AG04450 (cell line): ENCODE measurements at regions not wholly inside any gene's neighbourhood (a gene's known extent, or its start where the extent isn't known, plus 50 kb on each side); places are given as distances from the start of the nearest gene placed in this dataset.

ENCODE experiments used
- CTCF ChIA-PET: fragments of 300-600, 350-600 bp; formaldehyde crosslinking; extraction: SDS; loops from one replicate; lab custom pipeline; 2022; ENCODE audit warnings: antibody characterized with exemption, inconsistent platforms; lab: Charles Lee
- POLR2A ChIA-PET: fragments of 350-600 bp; formaldehyde crosslinking; extraction: SDS; loops from one replicate; lab custom pipeline; 2021; ENCODE audit warnings: antibody characterized with exemption, inconsistent platforms; lab: Yijun Ruan, JAX
- DNase-seq: peaks from one replicate; pipeline ENCODE4 v3.0.0-alpha.2; 2011; ENCODE audit warnings: low read depth, low spot score
- H3K27ac ChIP-seq: one replicate; pipeline ENCODE4 v1.5.1; 2012; ENCODE audit warnings: low read depth, low read length, control low read depth
- H3K27me3 ChIP-seq: one replicate; pipeline ENCODE4 v1.6.0; 2012; ENCODE audit warnings: low read length; ENCODE audit not compliant: control insufficient read depth, insufficient read depth
- H3K4me3 ChIP-seq: 2 replicates; pipeline ENCODE4 v1.5.1; 2011; ENCODE audit warnings: mild to moderate bottlenecking, low read depth, low read length, control low read depth
- H3K9me3 ChIP-seq: 2 replicates; pipeline ENCODE4 v1.5.1; 2012; ENCODE audit warnings: low read length; ENCODE audit not compliant: control insufficient read depth, insufficient read depth
- CTCF ChIP-seq: IDR thresholded peaks from 2 replicates; pipeline ENCODE4 v1.5.1; 2011; ENCODE audit warnings: low read depth, low read length, control low read depth, inconsistent platforms

DNA sequence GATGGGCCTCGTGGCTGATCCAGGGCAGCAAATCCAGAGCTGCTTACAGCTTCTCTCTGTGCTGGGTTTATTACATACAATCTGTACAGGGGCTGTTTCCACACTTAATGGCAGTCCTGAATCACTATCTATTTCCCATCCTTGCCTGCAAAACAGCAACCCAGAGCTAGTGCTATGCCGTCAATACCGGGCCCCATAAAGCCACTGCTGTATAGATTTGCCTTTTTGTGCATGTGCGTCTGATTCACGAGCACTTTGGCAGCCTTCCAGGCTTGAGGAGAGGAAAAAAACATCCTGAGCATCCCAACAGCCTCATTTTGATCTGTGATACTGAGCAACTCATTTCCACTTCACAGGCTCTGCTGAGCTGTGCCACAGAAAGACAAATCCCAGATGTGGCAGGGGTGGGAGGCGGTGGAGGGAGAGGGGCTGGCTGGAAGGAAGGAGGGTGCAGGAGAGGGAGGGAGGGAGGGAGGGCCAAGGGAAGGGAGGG is 65.2 kb upstream of the TARBP1 start:
- Histone ChIP-seq H3K4me3 (no peak overlapping the region), H3K27me3 (no peaks in the 10 kb centered on the region), H3K9me3 (no peaks in the 10 kb centered on the region), H3K27ac (peak overlapping the region; percentile 93)
- ChIA-PET CTCF (interaction anchor here (0.9 to 1.4 kb wide), 6 partner anchors 9 to 57 kb away, joined by 3 to 6 read pairs (median 4); no protein-coding TSS in a partner anchor), POLR2A (interaction anchor here (0.9 to 2.7 kb wide), 7 partner anchors 8 to 61 kb away, joined by 3 to 10 read pairs (median 5); no protein-coding TSS in a partner anchor)
- TF ChIP-seq CTCF: no peak
- DNase-seq: peak; percentile 96

DNA sequence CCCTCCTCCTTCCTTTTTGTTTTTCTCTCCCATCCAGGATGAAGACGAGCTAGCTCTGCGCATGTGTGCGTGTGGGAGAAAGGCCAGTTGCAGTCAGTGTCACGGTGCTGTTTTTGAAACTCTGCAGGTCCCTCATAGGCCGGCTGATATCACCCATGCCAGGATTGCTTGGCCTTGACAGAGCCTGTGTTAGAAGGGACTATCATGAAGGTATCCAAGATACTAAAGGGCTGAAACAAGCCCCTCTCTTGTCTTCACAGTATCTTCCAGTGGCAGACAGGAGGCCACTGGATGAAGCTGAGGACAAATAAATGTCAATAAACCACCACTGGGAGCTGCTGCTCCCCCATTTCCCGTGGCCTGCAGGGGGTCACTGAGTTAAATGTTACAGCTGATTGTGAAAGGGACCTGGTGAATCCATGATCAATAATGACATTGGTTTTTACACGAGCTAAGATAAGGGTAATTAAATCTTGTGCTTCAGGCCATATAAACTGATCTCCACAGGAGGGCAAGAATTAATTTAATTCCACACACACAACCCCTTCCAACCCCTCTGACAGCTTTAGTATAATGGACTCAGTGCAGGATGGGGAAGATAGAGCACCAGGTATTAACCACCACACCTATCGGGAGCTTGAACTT is 64.6 kb upstream of the TARBP1 start:
- ChIA-PET POLR2A (interaction anchor here (0.9 to 2.7 kb wide), 6 partner anchors 8 to 61 kb away, joined by 3 to 10 read pairs (median 4); no protein-coding TSS in a partner anchor), CTCF (interaction anchor here (1.0 to 1.4 kb wide), 4 partner anchors 8 to 57 kb away, joined by 3 to 6 read pairs (median 4); no protein-coding TSS in a partner anchor)
- H3K9me3 ChIP-seq: no peaks in the 10 kb centered on the region
- no peak for TF ChIP-seq CTCF
- H3K4me3 ChIP-seq: no peak overlapping the region
- peak overlapping the region; percentile 93 for H3K27ac ChIP-seq
- no peaks in the 10 kb centered on the region for H3K27me3 ChIP-seq
- no peak for DNase-seq

- CTCF ChIA-PET: no interaction called here
- POLR2A ChIA-PET: no interaction called here
- no peak for DNase-seq
- no peak overlapping the region for H3K27ac ChIP-seq
- no peak for TF ChIP-seq CTCF
- H3K4me3 ChIP-seq: no peak overlapping the region
- H3K27me3 ChIP-seq: no peaks in the 10 kb centered on the region
- no peaks in the 10 kb centered on the region for H3K9me3 ChIP-seq
These were observed 63.4 kb upstream of the TARBP1 start for GRCh38 chr1:234542211-234542850.

DNA sequence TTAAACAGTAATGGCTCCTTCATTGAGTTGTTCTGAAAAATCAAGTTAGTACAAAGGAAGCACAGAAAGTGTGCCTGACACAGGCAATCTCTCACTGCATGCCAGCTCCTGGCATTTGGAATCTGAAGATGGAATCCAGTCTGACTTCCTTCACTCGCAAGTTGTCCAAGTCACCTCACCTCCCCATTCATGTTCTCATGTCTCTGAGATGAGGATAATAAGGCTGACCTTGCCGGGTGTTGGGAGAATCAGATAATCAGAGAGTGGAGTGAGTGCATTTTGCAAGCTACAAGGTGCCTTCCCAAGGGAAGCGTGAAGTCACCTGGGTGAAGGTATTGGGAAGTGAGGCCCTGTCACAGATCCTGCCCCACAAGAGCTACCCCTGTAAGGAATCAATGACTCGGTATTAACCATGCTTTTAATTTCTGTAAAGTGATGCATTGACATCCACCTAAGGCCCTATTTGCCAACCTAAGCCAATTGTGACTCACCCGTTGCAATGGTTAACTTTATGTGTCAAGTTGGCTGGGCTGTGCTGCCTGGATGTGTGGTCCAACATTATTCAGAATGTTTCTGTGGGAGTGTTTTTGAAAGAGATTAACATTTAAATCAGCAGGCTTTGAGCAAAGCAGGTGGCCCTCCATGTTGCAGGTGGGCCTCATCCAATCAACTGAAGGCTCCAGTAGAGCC is 62.5 kb upstream of the TARBP1 start:
- Histone ChIP-seq H3K27me3 (no peaks in the 10 kb centered on the region), H3K4me3 (no peak overlapping the region), H3K27ac (no peak overlapping the region), H3K9me3 (no peaks in the 10 kb centered on the region)
- TF ChIP-seq CTCF: no peak
- ChIA-PET CTCF (no interaction called here), POLR2A (no interaction called here)
- no peak for DNase-seq
